Skeletal muscle cell (primary cell): ENCODE measurements at regions not wholly inside any gene's neighbourhood (a gene's known extent, or its start where the extent isn't known, plus 50 kb on each side); places are given as distances from the start of the nearest gene placed in this dataset.

Source experiments
- DNase-seq: peaks from one replicate; pipeline ENCODE4 v3.0.0-alpha.2; 2010; ENCODE audit warnings: low read depth
- H3K4me3 ChIP-seq: 2 replicates; pipeline ENCODE4 v1.5.1; 2011; ENCODE audit warnings: low read depth, mild to moderate bottlenecking, control low read depth, low read length, moderate library complexity

GRCh38 chr5:158430166-158430797 is 571.3 kb upstream of the CLINT1 start:
- no peak overlapping the region for H3K4me3 ChIP-seq
- no peak for DNase-seq

- DNase-seq: no peak
- no peak overlapping the region for H3K4me3 ChIP-seq
Measured at GRCh38 chr5:158429564-158429963, 570.6 kb upstream of the CLINT1 start.

DNA sequence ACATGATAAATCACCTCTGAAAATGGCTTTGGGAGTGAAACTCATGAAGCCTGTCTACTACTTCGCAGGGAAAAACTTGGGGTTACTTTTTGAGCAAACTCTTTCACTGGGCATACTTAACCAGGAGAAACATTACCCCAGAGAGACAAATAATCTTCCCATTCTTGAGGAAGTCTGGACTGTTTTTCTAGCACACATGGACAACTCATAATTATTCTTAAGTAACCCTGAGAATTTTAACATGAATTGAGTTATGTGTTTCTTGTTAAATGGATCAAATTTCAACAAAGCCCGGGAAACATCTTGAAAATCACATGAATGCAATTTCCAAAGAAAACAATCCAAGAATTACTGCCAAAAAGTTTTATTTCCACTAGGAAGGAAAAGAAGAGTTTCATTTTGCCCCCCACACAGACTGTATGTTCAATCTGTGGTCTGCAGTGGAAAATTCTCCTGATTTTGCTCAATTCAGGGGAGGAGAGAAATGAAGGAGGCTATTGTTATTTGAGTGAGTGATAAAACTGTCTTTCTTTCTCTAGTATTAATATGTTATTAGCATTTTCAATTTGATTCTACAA is 564.8 kb upstream of the CLINT1 start:
- H3K4me3 ChIP-seq: no peak overlapping the region
- DNase-seq: no peak

- H3K4me3 ChIP-seq: no peak overlapping the region
- no peak for DNase-seq
Measured at GRCh38 chr5:158422653-158423515, 563.9 kb upstream of the CLINT1 start.

GRCh38 chr5:158421319-158421718 is 562.4 kb upstream of the CLINT1 start:
- no peak for DNase-seq
- no peak overlapping the region for H3K4me3 ChIP-seq

GRCh38 chr5:158419186-158419585 is 560.2 kb upstream of the CLINT1 start:
- no peak for DNase-seq

DNA sequence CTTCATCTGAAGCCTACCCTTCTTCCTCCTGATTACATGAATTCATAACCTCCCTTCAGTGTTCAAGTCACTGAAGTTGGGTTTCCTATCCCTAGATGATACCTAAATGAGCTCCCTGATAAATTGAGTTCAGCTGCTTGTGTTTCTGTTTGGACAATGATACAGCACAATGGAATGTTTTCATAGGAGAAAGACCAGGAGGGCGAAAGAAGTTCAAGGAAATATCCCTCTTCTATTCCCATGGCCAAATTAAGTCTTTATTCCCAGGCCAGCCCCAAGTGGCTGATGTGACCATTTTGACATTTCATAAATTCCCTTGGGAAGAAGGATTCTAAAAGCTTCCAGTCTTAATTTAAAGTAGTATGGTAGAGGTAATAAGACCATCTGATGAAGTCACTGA is 555.8 kb upstream of the CLINT1 start:
- DNase-seq: no peak
- no peak overlapping the region for H3K4me3 ChIP-seq

More at GRCh38 chr5:158419186-158419585, 560.2 kb upstream of the CLINT1 start:
- H3K4me3 ChIP-seq: no peak overlapping the region

DNA sequence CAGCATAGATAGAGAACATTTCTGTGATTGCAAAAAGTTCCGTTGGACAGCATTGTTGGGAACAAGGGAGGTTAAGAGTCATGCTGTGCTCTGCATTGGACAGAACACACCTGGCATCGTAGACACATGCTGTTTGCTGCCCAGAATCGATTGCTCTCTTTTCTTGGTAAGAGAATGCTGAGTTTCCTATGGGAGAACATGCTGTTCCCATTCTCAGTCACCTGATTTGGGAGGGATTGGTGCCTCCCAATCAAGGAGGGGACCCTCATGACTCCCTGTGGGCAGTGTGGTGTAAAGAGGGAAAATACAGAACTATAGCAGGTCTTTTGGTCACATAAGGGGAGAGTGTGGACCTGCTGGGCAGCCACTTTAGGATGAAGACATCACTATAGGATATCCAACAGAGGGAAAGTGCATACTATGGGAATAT is 555.4 kb upstream of the CLINT1 start:
- H3K4me3 ChIP-seq: no peak overlapping the region
- no peak for DNase-seq

- no peak for DNase-seq
- H3K4me3 ChIP-seq: no peak overlapping the region
Measured at GRCh38 chr5:158413122-158413680, 554.3 kb upstream of the CLINT1 start.

- H3K4me3 ChIP-seq: no peak overlapping the region
- DNase-seq: no peak
Measured at GRCh38 chr5:158410976-158411375, 552.0 kb upstream of the CLINT1 start.

- no peak for DNase-seq
- H3K4me3 ChIP-seq: no peak overlapping the region
Measured at GRCh38 chr5:158409507-158409906, 550.6 kb upstream of the CLINT1 start.

- H3K4me3 ChIP-seq: no peak overlapping the region
- no peak for DNase-seq
Measured at GRCh38 chr5:158407824-158408195, 548.9 kb upstream of the CLINT1 start.

GRCh38 chr5:158406884-158407823 is 548.2 kb upstream of the CLINT1 start:
- peak; percentile 53 for DNase-seq

DNA sequence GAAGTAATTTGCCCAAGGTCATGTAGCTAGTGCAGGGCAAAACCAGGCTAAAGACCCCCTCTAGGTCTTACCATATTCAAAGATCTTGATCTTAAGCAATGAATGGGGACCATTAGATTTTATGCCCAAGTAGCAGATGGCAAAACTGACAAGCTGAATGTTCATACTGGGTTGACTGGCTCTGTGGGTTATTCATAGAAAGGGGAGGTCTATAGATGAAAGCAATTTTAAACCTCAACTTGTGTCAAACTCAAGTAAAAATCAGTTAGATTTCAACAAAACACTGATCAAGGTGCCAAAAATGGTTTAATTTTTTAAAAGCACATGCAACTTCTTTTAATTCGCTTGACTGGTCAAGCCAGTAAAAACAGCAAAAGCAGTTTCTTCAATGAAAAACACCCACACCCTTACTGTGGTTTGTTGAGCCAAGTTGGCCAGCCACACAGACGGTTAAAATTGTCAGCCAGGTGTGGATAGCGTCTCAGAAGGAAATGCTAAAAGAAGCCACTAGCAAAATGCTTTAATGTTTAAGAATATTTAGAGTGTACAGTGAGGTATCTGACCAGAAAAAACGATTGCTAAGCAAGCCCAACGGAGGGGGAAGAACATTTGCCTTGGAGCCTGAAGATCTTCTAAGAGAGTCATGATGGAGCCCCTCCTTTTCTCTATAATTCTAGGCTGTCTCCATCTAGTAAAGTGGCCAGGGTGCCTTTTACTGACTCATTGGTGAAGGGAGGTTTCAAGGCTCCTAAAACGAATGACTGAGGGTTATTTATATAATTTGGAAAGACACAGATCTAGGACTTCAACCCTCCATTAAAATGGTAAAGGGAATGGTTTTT is 539.6 kb upstream of the CLINT1 start:
- no peak for DNase-seq
- no peak overlapping the region for H3K4me3 ChIP-seq

More at GRCh38 chr5:158406884-158407823, 548.2 kb upstream of the CLINT1 start:
- no peak overlapping the region for H3K4me3 ChIP-seq

- no peak for DNase-seq
Measured at GRCh38 chr5:158397278-158397677, 538.3 kb upstream of the CLINT1 start.

DNA sequence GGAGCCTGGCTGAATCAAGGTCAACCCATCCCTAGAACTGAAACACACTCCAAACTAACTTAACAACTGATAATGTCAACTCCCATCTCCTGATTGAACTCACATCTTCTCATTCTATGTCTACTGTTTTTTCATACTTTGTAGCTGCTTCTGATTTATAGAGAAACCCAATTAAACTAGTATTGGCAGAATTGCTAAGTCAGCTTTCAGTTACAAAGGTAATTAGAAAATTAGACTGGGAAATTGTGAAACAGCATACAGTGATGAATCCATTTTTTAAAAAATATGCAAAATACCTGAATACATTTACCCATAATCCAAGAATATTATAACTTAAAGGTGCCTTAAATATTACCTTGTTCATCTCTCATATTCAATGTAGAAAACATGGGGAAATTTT is 535.2 kb upstream of the CLINT1 start:
- no peak for DNase-seq
- no peak overlapping the region for H3K4me3 ChIP-seq

More at GRCh38 chr5:158397278-158397677, 538.3 kb upstream of the CLINT1 start:
- H3K4me3 ChIP-seq: no peak overlapping the region

- DNase-seq: no peak
- no peak overlapping the region for H3K4me3 ChIP-seq
Measured at GRCh38 chr5:158393457-158393856, 534.5 kb upstream of the CLINT1 start.

DNA sequence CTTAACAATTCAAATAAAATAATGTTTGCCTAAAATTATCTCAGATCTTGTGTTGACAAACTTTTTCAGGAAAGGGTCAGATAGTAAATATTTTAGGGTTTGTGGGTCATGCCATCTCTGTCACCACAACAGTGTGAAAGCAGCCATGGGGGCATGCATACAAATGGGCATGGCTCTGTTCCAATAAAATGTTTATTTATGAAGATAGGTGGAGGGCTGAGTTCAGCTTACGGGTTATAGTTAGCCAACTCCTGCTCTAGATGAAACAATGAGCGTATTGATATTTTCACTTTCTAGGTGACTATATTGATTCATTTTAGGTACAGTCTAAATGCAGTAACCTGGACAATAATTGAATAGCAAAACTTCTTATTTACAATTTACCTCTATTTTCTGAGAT is 533.8 kb upstream of the CLINT1 start:
- H3K4me3 ChIP-seq: no peak overlapping the region
- DNase-seq: no peak
